ACHN (cell line): ENCODE measurements at regions not wholly inside any gene's neighbourhood (a gene's known extent, or its start where the extent isn't known, plus 50 kb on each side); places are given as distances from the start of the nearest gene placed in this dataset.
"Not testable (repeated sequence)": the region's sequence is repeated elsewhere in the genome, so short reads cannot be mapped to it uniquely, and the experiment has no call there.

Experiments
- DNase-seq: peaks from one replicate; pipeline ENCODE4 v3.0.0-alpha.2; 2015
- in situ Hi-C: cut with HindIII; loops from 2 replicates; pipeline ENCODE4 v1.10.0; 2017; ENCODE audit warnings: low sequenced_read_pairs, low pct_ligation_motif_present, low pct_unique_long_range_greater_than_20kb

DNA sequence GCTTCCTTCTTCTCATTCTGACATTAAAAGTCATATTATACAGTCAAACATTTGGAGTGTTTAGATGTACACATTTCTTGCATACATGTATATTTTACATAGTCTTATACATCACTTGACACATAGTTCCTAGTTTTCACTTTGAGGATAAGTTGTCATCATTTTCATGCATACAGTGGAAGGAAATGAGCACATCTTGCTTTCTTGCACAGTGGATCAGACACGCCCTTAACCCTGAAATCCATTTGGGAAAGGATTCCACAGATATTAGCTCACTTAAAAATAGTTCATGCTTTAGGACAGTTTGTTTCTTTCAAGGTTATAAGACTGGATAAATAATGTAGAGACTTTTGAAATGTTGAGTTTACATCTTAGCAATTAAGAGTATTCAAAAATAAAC, 148.6 kb upstream of the MME start:
- DNase-seq, result no peak
- in situ Hi-C loops, result no loop called here

DNA sequence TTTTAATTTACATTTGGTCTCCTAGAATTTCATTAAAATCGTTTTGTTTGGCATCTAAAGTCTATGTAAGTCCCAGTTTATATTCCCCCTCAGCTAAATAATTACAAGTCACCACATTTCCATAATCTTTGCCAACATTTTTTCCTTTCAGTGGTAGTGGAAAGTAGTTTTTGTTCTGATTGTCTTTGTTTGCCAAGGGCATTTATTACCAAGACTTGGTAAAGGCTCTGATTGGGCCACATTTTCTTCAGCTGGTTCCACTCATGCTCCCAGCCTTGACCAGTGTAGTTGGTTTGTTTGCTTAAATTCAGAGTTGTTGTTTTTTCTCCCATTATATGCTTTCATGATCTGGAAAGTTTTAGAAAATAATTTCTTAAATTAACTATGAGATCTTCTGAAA, 153.4 kb upstream of the MME start:
- in situ Hi-C loops, result no loop called here

GRCh38 chr3:154921351-154921750, 158.8 kb upstream of the MME start:
- DNase-seq, result no peak
- in situ Hi-C loops, result no loop called here

More for the DNA sequence above, 153.4 kb upstream of the MME start:
- DNase-seq, result no peak

- in situ Hi-C loops, result no loop called here
- no peak for DNase-seq
These were observed 160.9 kb upstream of the MME start for GRCh38 chr3:154919226-154919625.

DNA sequence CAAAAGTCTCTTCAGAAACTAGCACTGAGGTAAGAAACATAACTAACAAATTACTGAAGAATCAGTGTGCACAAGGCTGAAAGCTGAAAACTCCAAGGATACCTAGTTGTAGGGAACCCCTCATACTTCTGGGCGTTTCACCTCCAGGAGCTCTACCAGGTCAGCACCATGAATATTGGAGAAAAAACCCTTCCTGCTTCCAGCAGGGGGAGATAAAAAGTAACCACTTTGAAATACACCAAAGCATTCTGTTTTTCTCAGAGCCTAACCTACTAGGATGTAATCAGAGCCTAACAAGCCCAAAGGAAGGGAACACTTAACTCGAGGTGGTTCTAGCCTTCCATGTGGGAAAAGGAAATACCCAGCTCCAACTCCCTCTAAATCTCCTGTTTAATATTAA, 175.8 kb upstream of the MME start:
- peak; percentile 22 for DNase-seq
- in situ Hi-C loops, result no loop called here

DNA sequence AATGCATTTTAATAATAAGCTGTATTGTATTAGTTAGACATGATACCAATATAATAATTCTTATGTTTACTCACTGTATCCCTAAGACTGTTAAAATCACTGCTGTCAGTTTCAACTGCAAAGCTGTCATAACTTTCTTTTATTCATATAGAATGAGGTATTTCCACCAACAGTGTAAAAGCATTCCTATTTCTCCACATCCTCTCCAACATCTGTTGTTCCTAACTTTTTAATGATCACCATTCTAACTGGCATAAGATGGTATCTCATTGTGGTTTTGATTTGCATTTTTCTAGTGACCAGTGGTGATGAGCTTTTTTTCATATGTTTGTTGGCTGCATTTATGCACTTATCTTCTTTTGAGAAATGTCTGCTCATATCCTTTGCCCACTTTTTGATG, 177.6 kb upstream of the MME start:
- in situ Hi-C loops, DNase-seq: not testable (repeated sequence)

- no peak for DNase-seq
- in situ Hi-C loops, result no loop called here
These were observed 178.8 kb upstream of the MME start for GRCh38 chr3:154901278-154901677.

DNA sequence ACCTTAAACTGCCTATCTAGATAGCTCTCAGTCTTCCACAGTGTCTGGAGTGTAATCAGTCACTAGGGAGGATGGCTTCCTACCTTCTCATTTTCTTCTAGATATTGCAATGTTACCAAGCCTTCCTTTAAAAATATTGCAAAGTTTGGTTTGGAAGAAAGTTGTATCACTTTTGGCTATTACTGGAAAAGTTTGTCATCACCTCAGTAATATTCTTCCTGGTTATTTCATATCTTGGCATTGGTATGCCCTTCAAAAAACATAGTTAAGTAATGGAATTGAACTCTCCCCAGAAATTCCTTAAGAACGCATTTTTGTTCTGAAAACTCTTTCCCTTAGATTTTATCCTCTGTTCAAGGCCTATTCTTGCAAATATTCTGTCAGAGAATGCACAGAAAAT, 179.3 kb upstream of the MME start:
- no peak for DNase-seq
- in situ Hi-C loops, result no loop called here

DNA sequence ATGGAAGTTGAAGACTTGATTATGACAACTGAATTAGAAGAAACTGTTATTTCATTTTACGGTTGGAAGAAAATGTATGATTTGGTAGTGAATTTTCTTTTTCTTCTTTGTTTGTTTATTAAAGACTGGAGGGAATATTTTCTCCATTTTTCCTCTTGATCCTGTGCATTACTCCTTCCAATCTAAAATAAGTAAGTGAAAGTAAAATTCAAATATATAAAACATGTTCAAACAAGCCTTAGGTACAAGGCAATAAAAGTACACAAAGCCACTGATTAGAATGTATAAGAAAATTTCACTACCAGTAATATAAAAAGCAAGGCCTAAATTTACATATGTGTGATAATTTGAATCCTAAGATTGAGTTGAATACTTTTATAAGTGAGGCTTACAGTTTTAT, 181.2 kb upstream of the MME start:
- in situ Hi-C loops, result no loop called here

GRCh38 chr3:154898443-154898842, 181.7 kb upstream of the MME start:
- no peak for DNase-seq
- in situ Hi-C loops, result no loop called here

More for the DNA sequence above, 181.2 kb upstream of the MME start:
- DNase-seq, result no peak

GRCh38 chr3:154893813-154894212, 186.3 kb upstream of the MME start:
- no peak for DNase-seq
- in situ Hi-C loops, result no loop called here

- in situ Hi-C loops, result no loop called here
These were observed 190.9 kb upstream of the MME start for GRCh38 chr3:154889227-154889634.

DNA sequence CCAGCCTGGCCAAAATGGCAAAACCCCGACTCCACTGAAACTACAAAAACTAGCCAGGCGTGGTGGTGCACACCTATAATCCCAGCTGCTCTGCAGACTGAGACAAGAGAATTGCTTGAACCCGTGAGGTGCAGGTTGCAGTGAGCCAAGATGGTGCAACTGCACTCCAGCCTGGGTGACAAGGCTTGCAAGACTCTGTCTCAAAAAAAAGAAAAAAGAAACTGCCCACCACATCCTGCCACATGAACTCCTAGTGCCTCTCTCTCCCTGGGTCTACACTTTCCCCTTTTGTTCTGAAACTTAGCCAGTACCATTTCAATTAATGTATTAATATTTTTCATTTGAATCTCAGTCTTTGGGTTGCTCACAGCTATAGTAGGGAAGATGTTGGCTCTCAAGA, 192.2 kb upstream of the MME start:
- no peak for DNase-seq
- in situ Hi-C loops, result no loop called here

More at GRCh38 chr3:154889227-154889634, 190.9 kb upstream of the MME start:
- DNase-seq, result no peak

DNA sequence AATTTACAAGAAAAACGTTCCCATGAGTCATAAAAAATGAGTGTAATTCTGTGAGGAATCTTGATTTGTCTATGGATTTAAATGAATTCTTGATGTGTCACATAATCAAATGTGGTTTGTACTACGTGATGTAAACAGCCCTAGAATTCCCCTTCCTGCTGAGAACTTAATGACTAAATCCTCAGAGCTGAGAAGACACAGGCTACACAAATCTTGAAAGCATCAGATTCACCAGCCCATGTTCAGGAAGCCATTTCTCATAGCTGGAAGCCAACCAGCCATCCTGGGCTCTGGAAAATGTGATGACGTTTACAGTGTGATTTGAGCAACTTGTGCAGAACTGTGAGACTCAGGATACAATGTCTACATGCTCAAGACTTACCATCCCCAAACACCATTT, 193.7 kb upstream of the MME start:
- in situ Hi-C loops, result no loop called here
- DNase-seq, result no peak

GRCh38 chr3:154885418-154885817, 194.7 kb upstream of the MME start:
- no peak for DNase-seq
- in situ Hi-C loops, result no loop called here

DNA sequence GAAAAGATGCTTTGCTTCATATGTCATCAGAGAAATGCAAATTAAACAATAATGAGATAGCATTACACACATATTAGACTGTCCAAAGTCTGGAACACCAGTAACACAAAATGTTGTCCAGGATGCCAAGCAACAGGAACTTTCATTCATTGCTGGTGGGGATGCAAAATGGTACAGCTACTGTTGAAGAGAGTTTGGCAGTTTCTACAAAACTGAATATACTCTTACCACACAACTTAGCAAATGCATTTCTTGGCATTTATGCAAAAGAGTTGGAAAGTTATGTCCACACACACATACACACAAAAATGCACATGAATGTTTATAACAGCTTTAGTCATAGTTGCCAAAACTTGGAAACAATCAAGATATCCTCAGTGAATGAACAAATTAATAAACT, 195.2 kb upstream of the MME start:
- in situ Hi-C loops, result no loop called here
- no peak for DNase-seq

DNA sequence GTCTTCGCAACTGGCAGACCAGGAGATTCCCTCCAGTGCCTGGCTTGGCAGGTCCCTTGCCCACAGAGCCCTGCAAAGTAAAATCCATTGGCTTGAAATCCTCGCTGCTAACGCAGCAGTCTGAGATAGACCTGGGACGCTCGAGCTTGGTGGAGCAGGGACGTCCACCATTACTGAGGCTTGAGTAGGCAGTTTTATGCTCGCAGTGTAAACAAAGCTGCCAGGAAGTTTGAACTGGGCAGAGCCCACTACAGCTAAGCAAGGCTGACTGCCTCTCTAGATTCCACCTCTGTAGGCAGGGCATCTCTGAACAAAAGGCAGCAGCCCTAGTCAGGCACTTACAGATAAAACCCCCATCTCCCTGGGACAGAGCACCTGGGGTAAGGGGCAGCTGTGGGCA, 205.0 kb upstream of the MME start:
- in situ Hi-C loops, result no loop called here
- no peak for DNase-seq

DNA sequence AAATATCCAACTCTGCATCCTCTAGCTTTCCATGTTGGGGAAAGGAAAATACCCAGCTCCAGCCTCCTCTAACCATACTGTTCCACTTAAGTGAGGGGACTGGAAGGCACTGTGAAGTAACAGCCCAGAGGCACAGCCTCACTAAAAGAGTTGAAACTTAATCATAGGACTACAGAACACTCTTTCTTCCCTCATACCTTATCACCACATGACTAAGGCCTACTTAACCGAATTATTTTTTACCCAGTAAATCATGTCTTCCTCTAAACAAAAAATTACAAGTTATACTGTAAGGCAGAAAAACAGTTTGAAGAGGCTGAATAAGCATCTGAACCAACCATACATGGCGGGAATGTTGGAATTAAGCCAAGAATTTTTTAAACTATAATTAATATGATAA, 207.4 kb upstream of the MME start:
- DNase-seq, result no peak
- in situ Hi-C loops, result no loop called here

GRCh38 chr3:154872074-154872473, 208.0 kb upstream of the MME start:
- in situ Hi-C loops, result no loop called here
- DNase-seq, result no peak

DNA sequence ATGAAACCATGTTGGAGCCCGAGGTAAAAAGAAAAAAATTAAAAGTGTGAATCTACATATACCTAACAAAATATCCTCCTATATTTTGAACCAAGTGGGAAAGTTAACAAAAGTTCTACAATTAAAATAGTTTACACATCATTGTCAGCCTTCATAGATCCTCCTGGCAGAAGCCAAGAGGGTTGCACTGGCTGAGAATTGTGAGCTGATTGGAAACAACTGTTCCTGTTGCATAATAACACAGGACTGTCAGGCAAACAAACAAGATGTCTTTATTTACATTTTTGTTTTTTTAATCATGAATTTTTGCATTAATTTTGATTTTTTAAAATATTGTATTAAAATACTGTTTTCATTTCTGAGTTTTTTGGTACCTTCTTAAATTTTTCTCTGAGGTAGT, 215.2 kb upstream of the MME start:
- in situ Hi-C loops, result no loop called here
- DNase-seq, result no peak

GRCh38 chr3:154862265-154862664, 217.9 kb upstream of the MME start:
- DNase-seq, result no peak
- in situ Hi-C loops, result no loop called here
